Smooth muscle cell (in vitro differentiated cells): ENCODE measurements at regions not wholly inside any gene's neighbourhood (a gene's known extent, or its start where the extent isn't known, plus 50 kb on each side); places are given as distances from the start of the nearest gene placed in this dataset.

Source experiments
- DNase-seq: peaks from one replicate; lab custom pipeline; 2025; ENCODE audit not compliant: unreplicated experiment; lab: John Stamatoyannopoulos, UW
- H2AFZ ChIP-seq: fragments of 200-600 bp; sonication (generic); 2 replicates; pipeline ENCODE4 v1.6.0; 2016; ENCODE audit warnings: antibody characterized with exemption, low read depth, mild to moderate bottlenecking
- H3F3A ChIP-seq: fragments of 200-600 bp; sonication (generic); 2 replicates; pipeline ENCODE4 v1.6.0; 2017; ENCODE audit warnings: antibody characterized with exemption, low read depth
- H3K27ac ChIP-seq: fragments of 200-600 bp; sonication (generic); 2 replicates; pipeline ENCODE4 v1.5.1; 2016; ENCODE audit warnings: low read depth, mild to moderate bottlenecking
- H3K27me3 ChIP-seq: fragments of 200-600 bp; sonication (generic); 2 replicates; pipeline ENCODE4 v1.6.1; 2016; ENCODE audit warnings: low read depth, mild to moderate bottlenecking
- H3K36me3 ChIP-seq: fragments of 200-600 bp; sonication (generic); 2 replicates; pipeline ENCODE4 v1.5.1; 2016; ENCODE audit warnings: low read depth
- H3K4me1 ChIP-seq: fragments of 200-600 bp; sonication (generic); 2 replicates; pipeline ENCODE4 v1.5.1; 2016; ENCODE audit warnings: low read depth
- H3K4me2 ChIP-seq: fragments of 200-600 bp; sonication (generic); 2 replicates; pipeline ENCODE4 v1.6.0; 2016; ENCODE audit warnings: mild to moderate bottlenecking
- H3K4me3 ChIP-seq: fragments of 200-600 bp; sonication (generic); 2 replicates; pipeline ENCODE4 v1.5.1; 2016; ENCODE audit warnings: mild to moderate bottlenecking
- H3K79me2 ChIP-seq: fragments of 200-600 bp; sonication (generic); 2 replicates; pipeline ENCODE4 v1.6.0; 2016; ENCODE audit warnings: low read depth, mild to moderate bottlenecking
- H3K9ac ChIP-seq: fragments of 200-600 bp; sonication (generic); 2 replicates; pipeline ENCODE4 v1.6.0; 2016; ENCODE audit warnings: low read depth
- H3K9me3 ChIP-seq: fragments of 200-600 bp; sonication (generic); replicated peaks from 2 replicates; pipeline ENCODE4 v1.5.1; 2016; ENCODE audit warnings: low read depth
- H4K20me1 ChIP-seq: fragments of 200-600 bp; sonication (generic); 2 replicates; pipeline ENCODE4 v1.6.0; 2016; ENCODE audit warnings: low read depth
- WGBS: methylation state at CpG from one replicate; pipeline ENCODE4 v1.1.7; 2016; ENCODE audit warnings: low lambda C conversion rate; 5-methylcytosine and 5-hydroxymethylcytosine counted together
- TF ChIP-seq, protein P1 (sequence below): fragments of 200-600 bp; sonication (generic); IDR thresholded peaks from 2 replicates; pipeline ENCODE4 v1.5.1; 2017; ENCODE audit warnings: borderline replicate concordance, mild to moderate bottlenecking, antibody characterized with exemption; ENCODE audit not compliant: insufficient read depth, poor library complexity, severe bottlenecking

DNA sequence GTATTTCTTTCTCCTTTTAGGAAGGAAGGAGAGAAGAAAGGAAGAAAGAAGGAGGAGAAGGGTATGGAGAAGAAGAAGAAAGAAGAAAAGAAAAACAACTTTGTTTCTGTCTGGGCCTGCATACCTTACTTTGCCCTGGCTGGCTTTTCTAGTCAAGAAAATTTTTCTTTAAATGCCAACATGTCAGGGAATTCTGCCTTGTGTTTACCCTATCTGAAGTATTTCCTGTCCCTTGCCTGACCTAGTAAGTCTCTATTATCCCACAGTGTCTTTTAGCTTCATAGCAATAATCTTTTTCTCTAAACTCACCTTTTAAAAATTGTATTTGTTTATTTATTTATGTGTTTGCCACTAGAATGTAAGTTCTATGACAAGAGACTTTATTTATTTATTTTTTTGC lies 1864.1 kb downstream of the EFNA5 start:
- Histone ChIP-seq H3F3A (no peaks in the 10 kb centered on the region), H3K36me3 (no peaks in the 10 kb centered on the region), H3K79me2 (no peaks in the 10 kb centered on the region), H3K4me1 (no peaks in the 10 kb centered on the region), H3K27me3 (no peaks in the 10 kb centered on the region), H2AFZ (peak overlapping the region; percentile 46), H3K4me2 (no peak overlapping the region), H3K9me3 (no peaks in the 10 kb centered on the region), H3K27ac (no peak overlapping the region), H4K20me1 (no peaks in the 10 kb centered on the region), H3K9ac (no peak overlapping the region), H3K4me3 (no peak overlapping the region)
- no peak for DNase-seq
- TF ChIP-seq, protein P1, sequence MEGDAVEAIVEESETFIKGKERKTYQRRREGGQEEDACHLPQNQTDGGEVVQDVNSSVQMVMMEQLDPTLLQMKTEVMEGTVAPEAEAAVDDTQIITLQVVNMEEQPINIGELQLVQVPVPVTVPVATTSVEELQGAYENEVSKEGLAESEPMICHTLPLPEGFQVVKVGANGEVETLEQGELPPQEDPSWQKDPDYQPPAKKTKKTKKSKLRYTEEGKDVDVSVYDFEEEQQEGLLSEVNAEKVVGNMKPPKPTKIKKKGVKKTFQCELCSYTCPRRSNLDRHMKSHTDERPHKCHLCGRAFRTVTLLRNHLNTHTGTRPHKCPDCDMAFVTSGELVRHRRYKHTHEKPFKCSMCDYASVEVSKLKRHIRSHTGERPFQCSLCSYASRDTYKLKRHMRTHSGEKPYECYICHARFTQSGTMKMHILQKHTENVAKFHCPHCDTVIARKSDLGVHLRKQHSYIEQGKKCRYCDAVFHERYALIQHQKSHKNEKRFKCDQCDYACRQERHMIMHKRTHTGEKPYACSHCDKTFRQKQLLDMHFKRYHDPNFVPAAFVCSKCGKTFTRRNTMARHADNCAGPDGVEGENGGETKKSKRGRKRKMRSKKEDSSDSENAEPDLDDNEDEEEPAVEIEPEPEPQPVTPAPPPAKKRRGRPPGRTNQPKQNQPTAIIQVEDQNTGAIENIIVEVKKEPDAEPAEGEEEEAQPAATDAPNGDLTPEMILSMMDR = no peak

DNA sequence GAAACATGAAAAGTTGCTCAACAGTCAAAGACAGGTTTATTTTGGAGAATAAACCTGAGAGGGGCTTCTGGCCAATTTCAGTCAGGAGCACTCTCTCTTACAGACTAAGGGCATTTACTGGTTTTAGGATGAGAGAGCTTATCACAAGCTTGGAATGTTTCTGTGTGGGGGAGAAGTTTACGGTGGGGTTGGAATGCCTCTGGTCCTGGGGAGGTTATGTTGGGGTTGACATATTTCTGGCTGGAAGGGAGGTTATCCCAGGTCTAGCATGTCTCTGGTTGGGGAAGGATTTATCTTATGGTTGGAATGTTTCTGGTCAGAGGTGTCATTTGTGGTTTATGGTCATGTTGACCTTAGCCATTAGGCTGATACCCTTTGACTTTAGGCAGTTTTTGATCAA lies 1867.3 kb downstream of the EFNA5 start:
- DNase-seq = no peak
- no peaks in the 10 kb centered on the region for H3K27me3 ChIP-seq
- H3K9me3 ChIP-seq = no peaks in the 10 kb centered on the region
- H3K9ac ChIP-seq = no peak overlapping the region
- no peaks in the 10 kb centered on the region for H3K79me2 ChIP-seq
- no peak overlapping the region for H2AFZ ChIP-seq
- TF ChIP-seq, protein P1 = no peak
- no peaks in the 10 kb centered on the region for H3K4me1 ChIP-seq
- no peak overlapping the region for H3K4me3 ChIP-seq
- no peaks in the 10 kb centered on the region for H3K36me3 ChIP-seq
- WGBS = 76% methylated on average over 1 of the region's 1 CpG
- no peaks in the 10 kb centered on the region for H3F3A ChIP-seq
- H4K20me1 ChIP-seq = no peaks in the 10 kb centered on the region
- no peak overlapping the region for H3K27ac ChIP-seq
- no peak overlapping the region for H3K4me2 ChIP-seq

DNA sequence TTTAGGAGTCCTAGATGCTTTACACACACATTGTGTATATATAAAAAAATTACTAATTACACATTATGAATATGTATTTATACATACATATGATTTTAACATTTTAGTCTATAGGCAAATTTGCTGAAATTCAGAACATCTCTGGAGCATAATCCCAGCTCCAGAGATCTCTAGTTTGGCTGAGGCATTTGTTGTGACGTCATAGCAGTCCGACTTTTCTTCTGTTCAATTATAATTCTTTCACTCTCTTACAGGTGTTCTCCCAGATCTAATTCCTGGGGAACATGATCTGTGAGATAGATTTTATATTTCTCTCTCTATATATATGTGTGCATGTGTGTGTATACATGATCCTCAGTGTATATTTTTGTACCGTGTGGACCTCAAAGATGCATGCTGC lies 1876.2 kb downstream of the EFNA5 start:
- no peaks in the 10 kb centered on the region for H4K20me1 ChIP-seq
- H3K4me1 ChIP-seq = no peaks in the 10 kb centered on the region
- H3K9me3 ChIP-seq = no peaks in the 10 kb centered on the region
- no peak overlapping the region for H3K4me2 ChIP-seq
- TF ChIP-seq, protein P1 = no peak
- no peaks in the 10 kb centered on the region for H3F3A ChIP-seq
- no peak overlapping the region for H2AFZ ChIP-seq
- H3K9ac ChIP-seq = no peak overlapping the region
- no peak overlapping the region for H3K4me3 ChIP-seq
- no peaks in the 10 kb centered on the region for H3K27me3 ChIP-seq
- 93% methylated on average over 3 of the region's 3 CpGs for WGBS
- H3K36me3 ChIP-seq = no peaks in the 10 kb centered on the region
- H3K27ac ChIP-seq = no peak overlapping the region
- no peaks in the 10 kb centered on the region for H3K79me2 ChIP-seq
- DNase-seq = no peak

DNA sequence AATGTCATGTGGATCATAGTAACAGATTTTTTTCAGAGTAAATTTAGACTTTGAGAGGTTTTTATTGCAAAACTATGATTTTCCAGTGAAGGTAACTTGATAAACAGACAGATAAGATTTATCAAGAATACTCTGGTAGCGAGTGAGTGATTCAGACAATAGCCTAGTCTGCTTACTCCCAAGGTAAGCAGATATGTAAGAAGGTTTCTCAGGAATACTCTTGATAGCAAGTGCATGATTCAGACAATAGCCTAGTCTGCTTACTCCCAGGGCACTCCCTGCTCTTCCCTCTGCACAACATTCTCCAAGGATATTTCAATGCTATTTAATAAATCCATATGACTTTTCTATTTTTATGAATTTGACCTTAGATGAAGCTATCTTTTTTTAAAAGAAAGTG lies 1881.5 kb downstream of the EFNA5 start:
- H3K4me1 ChIP-seq = no peaks in the 10 kb centered on the region
- 84% methylated on average over 1 of the region's 1 CpG for WGBS
- no peak overlapping the region for H3K4me3 ChIP-seq
- H2AFZ ChIP-seq = no peak overlapping the region
- no peaks in the 10 kb centered on the region for H4K20me1 ChIP-seq
- H3K27me3 ChIP-seq = no peaks in the 10 kb centered on the region
- no peak for DNase-seq
- H3K4me2 ChIP-seq = no peak overlapping the region
- H3F3A ChIP-seq = no peaks in the 10 kb centered on the region
- TF ChIP-seq, protein P1 = no peak
- H3K36me3 ChIP-seq = no peaks in the 10 kb centered on the region
- no peaks in the 10 kb centered on the region for H3K9me3 ChIP-seq
- H3K9ac ChIP-seq = no peak overlapping the region
- H3K27ac ChIP-seq = no peak overlapping the region
- H3K79me2 ChIP-seq = no peaks in the 10 kb centered on the region
